Parathyroid adenoma (tissue), 2 donors: ENCODE measurements at regions not wholly inside any gene's neighbourhood (a gene's known extent, or its start where the extent isn't known, plus 50 kb on each side); places are given as distances from the start of the nearest gene placed in this dataset.

Source experiments
- H2AFZ ChIP-seq: fragments of 300-600 bp; sonication (generic); one replicate; pipeline ENCODE4 v1.7.0; 2017; ENCODE audit warnings: antibody characterized with exemption, mild to moderate bottlenecking
- H3K27ac ChIP-seq: fragments of 300-600 bp; sonication (generic); one replicate; pipeline ENCODE4 v1.7.0; 2017
- H3K27me3 ChIP-seq: fragments of 300-600 bp; sonication (generic); one replicate; pipeline ENCODE4 v1.7.0; 2017; ENCODE audit warnings: low read length; ENCODE audit not compliant: control insufficient read depth, insufficient read depth
- H3K36me3 ChIP-seq: fragments of 300-600 bp; sonication (generic); one replicate; pipeline ENCODE4 v1.7.0; 2017; ENCODE audit warnings: low read length; ENCODE audit not compliant: control insufficient read depth, insufficient read depth
- H3K4me1 ChIP-seq: fragments of 300-600 bp; sonication (generic); one replicate; pipeline ENCODE4 v1.7.0; 2017; ENCODE audit warnings: control low read depth
- H3K4me2 ChIP-seq: fragments of 300-600 bp; sonication (generic); one replicate; pipeline ENCODE4 v1.7.0; 2017; ENCODE audit warnings: low read length
- H3K4me3 ChIP-seq: fragments of 300-600 bp; sonication (generic); one replicate; pipeline ENCODE4 v1.7.0; 2017; ENCODE audit warnings: low read depth, low read length
- H3K79me2 ChIP-seq: fragments of 300-600 bp; sonication (generic); one replicate; pipeline ENCODE4 v1.7.0; 2017; ENCODE audit warnings: control low read depth
- H3K9ac ChIP-seq: fragments of 300-600 bp; sonication (generic); one replicate; pipeline ENCODE4 v1.7.0; 2017; ENCODE audit warnings: mild to moderate bottlenecking
- H3K9me3 ChIP-seq: fragments of 300-600 bp; sonication (generic); one replicate; pipeline ENCODE4 v1.7.0; 2017; ENCODE audit warnings: low read length; ENCODE audit not compliant: control insufficient read depth
- TF ChIP-seq, protein P1 (sequence below): fragments of 300-600 bp; sonication (generic); IDR thresholded peaks from one replicate; pipeline ENCODE4 v1.7.0; 2017; ENCODE audit warnings: antibody characterized with exemption, mild to moderate bottlenecking
- donor health status: primary hyperparathyroidism.

DNA sequence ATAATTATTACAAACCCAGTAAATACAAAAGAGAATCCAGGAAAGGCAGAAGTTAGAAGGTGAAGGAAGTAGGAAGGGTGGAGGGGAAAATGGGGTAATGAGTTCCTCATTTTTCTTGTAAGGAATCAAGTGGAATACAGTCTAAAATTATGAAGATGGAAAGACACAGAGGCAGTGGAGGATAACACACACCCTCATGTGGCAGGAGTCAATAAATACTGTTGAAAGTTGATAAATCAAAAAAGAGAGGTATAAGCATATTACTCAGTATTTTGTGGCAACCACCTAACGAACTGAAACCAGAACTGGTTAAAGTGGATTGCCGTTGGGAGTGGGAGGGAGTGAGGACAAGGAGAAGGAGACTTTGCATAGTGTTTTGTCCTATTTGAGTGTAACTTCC lies 78.6 kb upstream of the SLC44A3 start:
- TF ChIP-seq, protein P1, sequence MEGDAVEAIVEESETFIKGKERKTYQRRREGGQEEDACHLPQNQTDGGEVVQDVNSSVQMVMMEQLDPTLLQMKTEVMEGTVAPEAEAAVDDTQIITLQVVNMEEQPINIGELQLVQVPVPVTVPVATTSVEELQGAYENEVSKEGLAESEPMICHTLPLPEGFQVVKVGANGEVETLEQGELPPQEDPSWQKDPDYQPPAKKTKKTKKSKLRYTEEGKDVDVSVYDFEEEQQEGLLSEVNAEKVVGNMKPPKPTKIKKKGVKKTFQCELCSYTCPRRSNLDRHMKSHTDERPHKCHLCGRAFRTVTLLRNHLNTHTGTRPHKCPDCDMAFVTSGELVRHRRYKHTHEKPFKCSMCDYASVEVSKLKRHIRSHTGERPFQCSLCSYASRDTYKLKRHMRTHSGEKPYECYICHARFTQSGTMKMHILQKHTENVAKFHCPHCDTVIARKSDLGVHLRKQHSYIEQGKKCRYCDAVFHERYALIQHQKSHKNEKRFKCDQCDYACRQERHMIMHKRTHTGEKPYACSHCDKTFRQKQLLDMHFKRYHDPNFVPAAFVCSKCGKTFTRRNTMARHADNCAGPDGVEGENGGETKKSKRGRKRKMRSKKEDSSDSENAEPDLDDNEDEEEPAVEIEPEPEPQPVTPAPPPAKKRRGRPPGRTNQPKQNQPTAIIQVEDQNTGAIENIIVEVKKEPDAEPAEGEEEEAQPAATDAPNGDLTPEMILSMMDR = no peak
- Histone ChIP-seq H3K27me3 (no peaks in the 10 kb centered on the region), H3K9me3 (no peaks in the 10 kb centered on the region), H3K36me3 (no peaks in the 10 kb centered on the region), H3K79me2 (no peaks in the 10 kb centered on the region), H3K4me3 (no peak overlapping the region), H3K4me1 (no peaks in the 10 kb centered on the region), H3K27ac (no peak overlapping the region), H2AFZ (no peak overlapping the region), H3K9ac (no peak overlapping the region), H3K4me2 (no peak overlapping the region)

DNA sequence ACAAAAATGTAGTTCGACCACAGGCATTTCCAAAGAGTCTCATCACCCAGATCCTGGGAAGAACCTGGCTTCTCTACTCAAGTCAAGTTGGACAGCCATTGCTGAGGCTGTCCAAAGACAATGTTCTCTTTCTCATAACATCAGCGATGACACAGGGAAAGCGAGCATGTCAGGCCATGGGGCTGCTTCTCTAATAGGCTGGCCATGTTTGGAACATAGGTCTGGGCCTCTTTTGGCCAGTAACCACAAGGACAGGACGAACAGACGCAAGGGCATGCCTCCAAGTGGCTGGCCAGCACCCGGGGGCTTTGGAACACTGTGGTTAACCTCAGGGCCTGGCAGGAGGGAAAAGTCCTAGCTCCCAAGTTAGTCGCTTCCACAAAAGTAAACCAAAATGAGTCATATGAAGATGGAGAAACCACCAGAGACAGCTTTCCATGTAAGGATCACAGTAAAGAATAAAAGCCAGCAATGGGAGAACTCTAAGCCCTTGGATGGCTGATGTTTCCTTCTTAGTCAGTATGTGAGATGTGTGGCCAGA lies 80.6 kb upstream of the SLC44A3 start:
- Histone ChIP-seq H3K79me2 (no peaks in the 10 kb centered on the region), H3K36me3 (no peaks in the 10 kb centered on the region), H3K4me3 (no peak overlapping the region), H3K4me1 (no peaks in the 10 kb centered on the region), H3K4me2 (no peak overlapping the region), H3K9ac (no peak overlapping the region), H3K27me3 (no peaks in the 10 kb centered on the region), H3K27ac (no peak overlapping the region), H2AFZ (no peak overlapping the region), H3K9me3 (no peaks in the 10 kb centered on the region)
- TF ChIP-seq, protein P1 = no peak

DNA sequence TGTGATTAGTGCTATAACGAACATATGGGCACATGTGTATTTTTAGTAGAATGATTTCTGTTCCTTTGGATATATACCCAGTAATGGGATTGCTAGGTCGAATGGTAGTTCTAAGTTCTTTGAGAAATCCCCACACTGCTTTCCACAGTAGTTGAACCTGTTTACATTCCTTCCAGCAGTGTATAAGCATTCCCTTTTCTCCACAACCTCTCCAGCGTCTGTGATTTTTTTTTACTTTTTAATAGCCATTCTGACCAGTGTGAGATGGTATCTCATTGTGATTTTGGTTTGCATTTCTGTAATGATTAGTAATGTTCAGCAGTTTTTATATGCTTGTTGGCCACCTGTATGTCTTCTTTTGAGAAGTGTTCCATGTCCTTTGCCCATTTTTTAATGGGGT lies 81.8 kb upstream of the SLC44A3 start:
- Histone ChIP-seq H2AFZ (no peak overlapping the region), H3K27ac (no peak overlapping the region), H3K9ac (no peak overlapping the region), H3K36me3 (no peaks in the 10 kb centered on the region), H3K4me1 (no peaks in the 10 kb centered on the region), H3K79me2 (no peaks in the 10 kb centered on the region), H3K9me3 (no peaks in the 10 kb centered on the region), H3K4me2 (no peak overlapping the region), H3K27me3 (no peaks in the 10 kb centered on the region), H3K4me3 (no peak overlapping the region)
- TF ChIP-seq, protein P1 = no peak

DNA sequence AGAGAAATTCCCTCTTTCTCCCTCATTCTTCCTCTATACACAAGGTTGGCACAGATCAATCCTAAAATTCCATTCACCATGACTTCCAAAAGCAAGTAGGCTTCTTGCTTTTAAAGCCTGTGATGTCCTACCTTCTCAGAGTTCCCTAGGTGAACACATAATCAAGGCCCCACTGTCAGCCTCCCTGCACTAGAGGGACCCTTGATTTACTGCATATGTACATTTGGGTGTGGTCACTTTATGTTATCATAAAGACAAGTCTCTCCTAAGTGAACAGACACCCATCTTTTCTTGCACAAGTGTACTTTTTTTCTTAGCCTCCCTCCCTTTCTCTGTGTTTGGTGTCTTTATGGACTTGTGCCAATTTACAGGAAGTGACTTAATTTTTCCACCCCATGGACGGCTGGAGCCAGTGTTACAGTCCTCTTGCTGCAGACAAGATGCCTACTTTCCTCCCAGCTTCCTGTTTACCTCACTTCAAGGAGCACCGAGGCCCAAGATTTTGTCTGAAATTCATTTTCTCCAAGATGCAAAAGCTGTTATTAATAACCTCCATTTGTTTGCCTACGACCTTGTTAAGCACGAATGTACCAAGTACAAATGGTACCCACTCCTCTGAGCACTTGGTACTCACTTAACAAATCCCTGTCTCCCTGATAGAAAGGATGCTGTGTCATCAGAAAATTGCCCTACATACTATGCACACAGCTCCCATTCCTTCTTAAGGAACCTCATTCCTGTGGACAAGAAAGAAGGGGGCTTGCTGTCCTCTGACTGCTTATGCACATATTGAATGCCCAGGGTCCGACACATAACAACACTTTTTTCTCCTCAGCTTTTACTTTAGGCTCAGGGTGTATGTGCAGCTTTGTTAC lies 82.8 kb upstream of the SLC44A3 start:
- no peaks in the 10 kb centered on the region for H3K27me3 ChIP-seq
- H2AFZ ChIP-seq = no peak overlapping the region
- H3K4me2 ChIP-seq = no peak overlapping the region
- no peaks in the 10 kb centered on the region for H3K36me3 ChIP-seq
- no peaks in the 10 kb centered on the region for H3K79me2 ChIP-seq
- H3K9ac ChIP-seq = no peak overlapping the region
- H3K9me3 ChIP-seq = no peaks in the 10 kb centered on the region
- no peaks in the 10 kb centered on the region for H3K4me1 ChIP-seq
- H3K27ac ChIP-seq = no peak overlapping the region
- TF ChIP-seq, protein P1 = no peak
- H3K4me3 ChIP-seq = no peak overlapping the region

DNA sequence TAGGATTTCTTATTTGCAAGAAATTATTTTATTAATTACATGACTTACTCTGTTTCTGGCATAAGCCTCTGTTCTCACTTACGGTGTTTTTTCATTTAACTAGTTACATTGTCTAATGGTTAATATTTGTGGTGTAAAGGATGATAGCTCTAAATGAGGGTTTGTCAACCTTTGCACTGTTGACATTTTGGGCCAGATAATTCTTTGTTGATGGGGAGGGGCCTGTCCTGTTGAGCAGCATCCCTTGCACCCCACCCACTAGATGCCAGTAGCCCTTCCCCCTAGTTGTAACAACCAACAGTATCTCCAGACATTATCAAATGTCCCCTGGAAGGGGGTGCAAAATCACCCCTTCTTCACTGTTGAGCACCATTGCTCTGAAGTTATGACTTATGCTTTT lies 83.6 kb upstream of the SLC44A3 start:
- no peak overlapping the region for H2AFZ ChIP-seq
- no peaks in the 10 kb centered on the region for H3K36me3 ChIP-seq
- H3K4me1 ChIP-seq = no peaks in the 10 kb centered on the region
- H3K9me3 ChIP-seq = no peaks in the 10 kb centered on the region
- H3K4me2 ChIP-seq = no peak overlapping the region
- H3K4me3 ChIP-seq = no peak overlapping the region
- no peak overlapping the region for H3K27ac ChIP-seq
- H3K27me3 ChIP-seq = no peaks in the 10 kb centered on the region
- TF ChIP-seq, protein P1 = no peak
- no peak overlapping the region for H3K9ac ChIP-seq
- no peaks in the 10 kb centered on the region for H3K79me2 ChIP-seq
